ENCODE measurements at regions not wholly inside any gene's neighbourhood (a gene's known extent, or its start where the extent isn't known, plus 50 kb on each side); places are given as distances from the start of the nearest gene placed in this dataset.

GRCh38 chr13:59458908-59459579 is 704.7 kb downstream of the DIAPH3 start:
- TF ChIP-seq, protein P1, sequence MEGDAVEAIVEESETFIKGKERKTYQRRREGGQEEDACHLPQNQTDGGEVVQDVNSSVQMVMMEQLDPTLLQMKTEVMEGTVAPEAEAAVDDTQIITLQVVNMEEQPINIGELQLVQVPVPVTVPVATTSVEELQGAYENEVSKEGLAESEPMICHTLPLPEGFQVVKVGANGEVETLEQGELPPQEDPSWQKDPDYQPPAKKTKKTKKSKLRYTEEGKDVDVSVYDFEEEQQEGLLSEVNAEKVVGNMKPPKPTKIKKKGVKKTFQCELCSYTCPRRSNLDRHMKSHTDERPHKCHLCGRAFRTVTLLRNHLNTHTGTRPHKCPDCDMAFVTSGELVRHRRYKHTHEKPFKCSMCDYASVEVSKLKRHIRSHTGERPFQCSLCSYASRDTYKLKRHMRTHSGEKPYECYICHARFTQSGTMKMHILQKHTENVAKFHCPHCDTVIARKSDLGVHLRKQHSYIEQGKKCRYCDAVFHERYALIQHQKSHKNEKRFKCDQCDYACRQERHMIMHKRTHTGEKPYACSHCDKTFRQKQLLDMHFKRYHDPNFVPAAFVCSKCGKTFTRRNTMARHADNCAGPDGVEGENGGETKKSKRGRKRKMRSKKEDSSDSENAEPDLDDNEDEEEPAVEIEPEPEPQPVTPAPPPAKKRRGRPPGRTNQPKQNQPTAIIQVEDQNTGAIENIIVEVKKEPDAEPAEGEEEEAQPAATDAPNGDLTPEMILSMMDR (IDR thresholded peaks at IDR 0.05) = no peak
- no peak for TF ChIP-seq POLR2A (IDR thresholded peaks at IDR 0.05)

Data from heart left ventricle (tissue), 13 donors.